Stimulated activated CD4-positive, alpha-beta T cell treated with anti-CD3 and anti-CD28 coated beads, Interleukin-12 subunit alpha, Interleukin-12 subunit beta, amount 100 ng/mL, for 48 hours (primary cell): ENCODE measurements at regions not wholly inside any gene's neighbourhood (a gene's known extent, or its start where the extent isn't known, plus 50 kb on each side); places are given as distances from the start of the nearest gene placed in this dataset.

Experiments
- DNase-seq, 3 donors: peaks; one replicate each; pipeline ENCODE4 v3.0.0-alpha.2; 2020; ENCODE audit warnings: low read depth in 2 of 3, low spot score in 1 of 3

DNA sequence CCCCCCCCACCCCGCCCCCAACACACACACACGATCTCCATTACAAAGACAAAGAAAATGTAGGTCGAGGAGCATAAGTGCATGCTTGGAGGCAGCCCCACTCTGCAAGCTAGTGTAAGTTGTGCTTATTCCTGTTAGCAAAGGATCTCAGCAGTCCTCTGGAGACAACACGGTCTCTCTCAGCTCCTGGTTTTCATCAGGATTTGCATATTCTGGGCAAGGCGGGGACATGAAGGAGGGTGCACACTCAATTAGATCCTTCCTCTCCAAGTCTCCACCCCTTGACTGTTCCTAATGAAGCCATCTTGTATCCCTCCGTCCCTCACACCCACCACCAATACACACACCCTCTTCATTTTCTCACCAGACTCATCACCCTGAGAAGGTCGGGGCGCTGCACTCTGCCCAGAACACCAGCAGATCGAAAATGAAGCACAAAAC lies 63.8 kb downstream of the MRPL46 start:
- no peak for DNase-seq

GRCh38 chr15:88401996-88402656 lies 65.1 kb downstream of the MRPL46 start:
- peak in 2 of 3 donors; percentile 6 to 14 for DNase-seq

GRCh38 chr15:88401251-88401995 lies 65.8 kb downstream of the MRPL46 start:
- DNase-seq: no peak

DNA sequence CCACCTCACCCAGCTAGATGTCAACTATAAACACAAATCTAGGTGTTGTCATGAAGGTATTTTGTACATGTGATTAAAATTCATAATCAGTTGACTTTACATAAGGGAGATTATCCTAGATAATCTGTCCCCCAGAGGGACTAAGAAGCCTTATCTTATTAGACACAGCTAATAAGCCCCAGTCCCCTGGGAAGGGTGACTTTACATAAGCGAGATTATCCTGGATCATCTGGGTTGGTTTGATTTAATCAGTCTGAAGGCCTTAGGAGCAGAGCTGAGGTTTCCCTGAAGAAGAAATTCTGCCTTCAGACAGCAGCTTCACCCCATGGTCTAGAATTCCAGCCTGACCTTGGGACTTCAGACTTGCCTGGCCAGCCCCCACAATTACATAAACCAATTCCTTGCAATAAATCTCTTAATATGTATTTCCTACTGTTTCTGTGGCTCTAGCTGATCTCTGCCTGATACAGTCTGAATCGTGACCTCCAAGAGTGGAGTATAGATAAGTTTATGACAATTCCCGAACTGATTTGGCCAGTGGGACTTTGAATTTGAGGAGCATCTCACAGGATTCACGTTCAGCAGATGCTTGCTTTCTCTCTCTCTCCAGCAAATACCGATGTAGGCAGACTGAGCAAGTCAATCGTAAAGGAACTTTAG lies 66.5 kb downstream of the MRPL46 start:
- no peak for DNase-seq

- DNase-seq: no peak
Observed at GRCh38 chr15:88400084-88400483, 67.1 kb downstream of the MRPL46 start.

GRCh38 chr15:88399021-88399685 lies 68.0 kb downstream of the MRPL46 start:
- DNase-seq: no peak

DNA sequence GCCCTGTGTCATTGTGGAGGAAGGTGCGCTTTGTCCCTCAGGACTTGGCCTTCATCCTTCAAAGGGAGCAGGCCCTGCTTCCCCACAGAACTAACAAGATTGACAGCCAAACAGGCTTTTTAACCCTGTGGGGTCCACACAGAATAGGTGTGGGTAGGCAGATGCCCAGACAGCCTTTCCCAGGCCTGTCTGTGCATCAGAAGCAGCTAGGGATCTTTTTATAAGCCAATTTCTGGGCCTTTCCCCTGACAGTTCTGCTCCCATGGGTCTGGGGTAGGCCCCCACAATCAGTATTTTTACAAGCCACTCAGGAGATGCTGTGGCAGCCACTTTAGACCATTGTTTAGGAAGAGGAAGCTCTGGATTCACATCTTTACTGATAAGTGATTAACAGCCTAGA lies 69.2 kb downstream of the MRPL46 start:
- no peak for DNase-seq

DNA sequence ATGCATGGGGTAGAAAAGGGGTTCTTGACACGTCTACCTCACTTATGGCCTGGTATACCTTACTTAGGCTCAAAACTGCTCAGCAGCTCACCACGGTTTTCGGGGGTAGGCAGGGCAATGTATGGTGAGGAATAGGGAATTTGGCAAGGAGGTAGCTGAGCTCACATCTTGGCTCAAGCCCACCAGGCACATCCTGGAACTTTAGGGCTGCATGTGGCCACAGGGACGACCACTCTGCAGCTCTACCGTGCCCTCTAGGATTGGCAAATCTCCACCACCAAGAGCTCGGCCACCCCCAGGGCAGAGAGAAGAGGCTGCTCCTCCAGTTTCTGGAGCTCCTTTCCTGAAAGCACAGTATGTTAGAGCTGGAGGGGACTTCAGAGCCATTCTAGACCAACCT lies 69.7 kb downstream of the MRPL46 start:
- DNase-seq: no peak

DNA sequence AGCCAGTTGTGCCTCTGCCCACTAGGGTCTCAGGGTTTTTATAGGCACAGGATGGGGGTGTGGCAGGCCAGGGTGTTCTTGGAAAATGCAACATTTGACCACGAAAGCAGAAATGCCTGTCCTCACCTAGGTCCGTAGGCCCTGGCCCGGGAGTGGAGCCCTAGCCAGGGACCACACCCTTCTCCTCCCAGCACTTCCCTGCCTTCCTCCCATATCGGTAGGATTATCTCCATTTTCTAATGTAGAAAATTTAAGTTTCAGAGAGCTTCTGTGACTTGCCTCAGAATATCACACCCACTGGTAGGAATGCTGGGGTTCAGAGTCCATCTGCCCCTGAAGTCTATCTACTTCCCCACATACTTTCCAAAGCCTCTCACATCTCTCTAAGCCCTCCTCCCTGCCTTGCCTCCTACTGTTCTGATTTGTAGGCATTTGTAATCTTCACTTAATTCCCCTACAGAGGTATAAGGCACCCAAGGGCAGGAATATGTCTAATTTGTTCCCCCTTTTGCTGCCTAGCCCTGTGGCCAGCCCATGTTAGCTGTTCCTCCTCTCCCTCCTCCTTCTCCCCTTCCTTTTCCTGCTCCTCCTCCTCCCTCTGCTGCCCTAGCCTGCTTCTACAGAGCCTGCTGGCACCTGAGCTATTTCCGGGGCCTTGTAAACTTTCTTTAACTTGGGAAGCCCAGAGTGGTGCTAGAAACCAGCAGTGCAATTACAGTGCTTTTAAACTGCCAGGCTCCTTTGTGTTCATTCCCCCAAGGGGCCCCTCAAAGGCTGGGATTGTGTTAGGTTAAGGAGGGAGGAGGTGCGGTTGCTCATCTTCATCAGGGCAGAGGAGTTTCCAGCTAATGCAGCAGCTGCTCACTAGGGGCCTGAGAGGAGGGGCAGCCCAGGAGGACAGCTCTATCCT lies 71.1 kb downstream of the MRPL46 start:
- DNase-seq: no peak

DNA sequence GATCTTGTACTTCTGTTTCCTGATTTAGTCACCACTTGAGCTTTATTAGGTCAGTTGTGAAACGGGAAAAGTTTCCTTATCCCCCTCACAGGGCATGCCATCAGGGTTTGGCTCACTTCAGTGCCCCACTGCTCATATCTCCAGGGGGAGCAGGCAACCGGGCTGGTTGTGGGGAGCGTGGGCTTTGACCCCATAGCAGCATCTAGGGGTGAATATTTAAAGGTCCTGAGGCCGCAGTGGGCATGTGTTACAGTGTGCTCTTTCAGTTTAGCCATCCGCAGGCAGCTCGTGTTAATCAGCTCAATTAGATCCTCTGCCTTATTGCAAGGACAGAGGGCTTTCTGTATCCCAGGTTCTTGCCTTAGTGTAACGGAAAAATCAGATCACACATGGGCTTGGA lies 71.9 kb downstream of the MRPL46 start:
- no peak for DNase-seq

DNA sequence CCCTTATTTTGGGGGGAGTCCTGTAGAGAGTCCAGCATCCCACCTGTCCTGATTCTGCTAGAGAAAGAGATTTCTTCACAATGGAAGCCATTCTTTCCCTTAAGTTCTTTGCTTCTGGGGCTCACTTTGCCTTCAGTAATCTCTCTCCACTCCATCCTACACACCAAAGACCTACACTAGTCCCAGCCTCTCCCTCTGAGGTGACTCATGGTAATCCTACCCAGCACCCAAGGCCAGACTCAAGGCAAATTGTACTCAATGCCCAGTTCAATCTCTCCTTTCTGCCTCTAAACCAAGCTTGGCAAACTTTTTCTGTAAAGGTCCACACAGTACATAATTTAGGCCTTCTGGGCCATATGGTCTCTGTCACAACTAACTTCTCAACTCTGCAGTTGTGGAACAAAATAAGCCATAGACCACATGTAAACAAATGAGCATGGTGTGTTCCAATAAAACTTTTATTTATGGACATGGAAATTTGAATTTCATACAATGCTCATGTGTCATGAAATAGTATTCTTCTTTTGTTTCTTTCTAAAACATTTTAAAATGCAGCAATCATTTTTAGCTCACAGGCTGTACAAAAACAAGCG lies 72.5 kb downstream of the MRPL46 start:
- DNase-seq: no peak

DNA sequence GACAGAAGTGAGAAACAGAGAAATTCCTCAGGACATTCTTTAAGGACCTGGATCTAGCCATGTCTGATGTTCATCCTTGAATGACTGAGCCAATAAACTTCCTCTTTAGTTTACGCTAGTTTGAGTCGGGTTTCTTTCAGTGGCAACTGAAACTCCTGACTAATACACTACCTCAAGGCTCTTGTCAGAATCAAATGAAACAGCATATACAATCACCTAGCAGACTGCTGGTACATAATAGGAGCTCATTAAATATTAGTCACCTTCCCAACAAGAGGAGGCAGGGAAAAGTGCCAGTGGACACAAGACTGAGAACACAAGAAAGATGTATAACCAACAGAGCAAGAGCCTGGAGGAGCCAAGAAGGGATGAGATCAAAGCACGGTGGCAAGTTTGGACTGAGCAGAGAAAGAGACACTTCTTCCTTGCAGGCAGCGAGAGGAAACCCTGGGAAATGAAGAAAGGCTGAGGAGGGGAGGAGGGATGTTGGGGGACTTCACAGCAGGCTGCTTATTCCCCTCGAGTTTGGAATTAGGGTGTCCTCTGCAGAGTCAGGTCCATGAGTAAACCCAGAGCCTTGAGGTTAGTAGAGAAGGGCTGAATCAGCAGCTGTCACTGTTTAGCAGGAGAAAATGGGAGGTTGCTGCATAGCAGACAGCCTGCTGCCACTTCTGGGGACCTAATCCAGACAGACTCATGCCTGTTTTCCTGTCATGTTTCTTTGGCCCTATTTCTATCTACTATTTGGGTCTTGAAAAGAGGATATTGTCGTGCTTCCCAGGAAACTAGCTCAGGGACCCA lies 73.3 kb downstream of the MRPL46 start:
- DNase-seq: no peak

DNA sequence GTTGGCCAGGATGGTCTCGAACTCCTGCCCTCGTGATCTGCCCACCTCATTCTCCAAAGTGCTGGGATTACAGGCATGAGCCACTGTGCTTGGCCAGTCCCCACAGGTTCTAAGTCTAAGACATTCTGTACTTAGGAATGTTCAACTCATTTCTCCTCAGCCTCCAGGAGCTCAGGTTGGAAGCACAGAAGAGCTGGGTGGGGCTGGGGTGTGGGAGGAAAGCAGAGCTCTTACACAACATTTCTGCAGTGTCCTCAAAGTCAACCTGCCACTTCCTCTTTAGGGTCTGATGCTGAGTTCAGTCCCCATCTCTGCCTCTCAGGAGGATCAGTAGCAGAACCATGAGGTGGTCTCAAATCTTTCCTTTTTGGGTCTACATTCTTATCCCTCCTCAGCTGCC lies 75.5 kb downstream of the MRPL46 start:
- DNase-seq: no peak

DNA sequence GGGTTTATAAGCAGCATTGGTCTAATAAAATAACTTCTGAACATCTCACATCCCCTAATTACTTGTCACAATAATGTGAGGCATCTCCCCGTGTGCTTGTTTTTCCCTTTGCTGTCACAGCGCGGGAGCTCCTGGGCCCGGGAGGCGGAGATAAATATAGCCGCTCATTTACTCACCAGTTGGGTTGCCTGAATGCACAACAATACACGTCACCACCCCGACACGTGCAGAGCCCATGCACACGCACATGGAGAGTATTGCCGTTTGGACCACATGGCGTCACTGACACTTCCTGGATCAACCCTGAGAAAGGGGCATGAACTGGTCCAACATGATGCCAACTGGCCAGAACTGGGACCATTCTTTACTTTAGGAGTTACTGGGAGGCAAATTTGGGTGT lies 76.2 kb downstream of the MRPL46 start:
- DNase-seq: no peak

GRCh38 chr15:88390164-88390901 lies 76.9 kb downstream of the MRPL46 start:
- DNase-seq: no peak

DNA sequence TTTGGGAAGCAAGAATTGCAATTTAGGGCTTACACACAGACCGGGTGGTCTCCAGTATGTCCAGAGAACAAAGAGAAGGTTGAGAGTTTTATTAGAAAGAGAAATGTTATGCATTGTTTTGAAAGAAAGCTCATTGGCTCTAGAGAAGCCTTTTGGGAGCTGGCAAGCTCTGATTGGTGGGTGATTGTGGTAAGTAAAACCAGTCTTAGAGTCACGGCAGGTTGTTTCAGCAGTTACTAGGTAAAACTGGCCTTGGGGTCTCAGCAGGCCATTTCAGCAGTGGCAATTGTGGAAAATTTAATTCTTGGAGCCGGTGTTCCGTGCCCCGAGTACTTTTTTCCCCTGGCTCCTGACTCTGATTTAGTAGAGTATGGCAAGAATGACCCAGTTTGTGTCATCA lies 78.1 kb downstream of the MRPL46 start:
- no peak for DNase-seq

DNA sequence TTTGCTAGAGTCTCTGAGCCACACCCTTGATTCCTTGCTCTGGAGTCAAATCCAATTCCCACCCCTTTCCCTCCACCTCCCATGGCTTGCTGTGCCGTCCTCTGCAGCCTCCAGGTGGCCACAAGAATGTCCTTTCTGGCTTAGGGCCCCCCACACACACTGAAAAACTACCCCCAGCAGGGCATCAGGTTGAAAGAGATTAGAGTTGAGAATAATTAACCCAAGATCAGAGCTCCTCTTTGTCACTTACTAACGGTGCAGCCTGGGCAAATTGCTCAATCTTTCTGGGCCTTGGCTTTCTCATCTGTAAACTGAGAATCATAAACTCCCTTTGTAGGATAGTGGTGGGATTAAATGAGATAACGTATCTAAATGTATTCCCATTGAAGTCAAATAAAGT lies 78.5 kb downstream of the MRPL46 start:
- DNase-seq: no peak

- peak in 2 of 3 donors; percentile 27 to 33 for DNase-seq
Observed at GRCh38 chr15:88385078-88385700, 82.0 kb downstream of the MRPL46 start.
